ENCODE measurements at regions not wholly inside any gene's neighbourhood (a gene's known extent, or its start where the extent isn't known, plus 50 kb on each side); places are given as distances from the start of the nearest gene placed in this dataset.

GRCh38 chr12:94916663-94917062 is 86.8 kb downstream of the NDUFA12 start:
- Histone ChIP-seq H3K9me3 (ENCODE audit: low read length) (no peaks in the 10 kb centered on the region), H3K27me3 (ENCODE audit: control insufficient read depth in 1 of 2, insufficient read depth in 2 of 2, low read length in 2 of 2) (no peaks in the 10 kb centered on the region), H3K4me2 (ENCODE audit: low read depth, low read length) (no peak overlapping the region), H3K79me2 (ENCODE audit: insufficient read depth, low read length) (no peaks in the 10 kb centered on the region), H3K4me3 (replicated peaks in 1 of 3; ENCODE audit: insufficient read depth in 1 of 3, low read depth in 2 of 3, low read length in 3 of 3) (no peak overlapping the region), H3K36me3 (replicated peaks in 1 of 2; ENCODE audit: control insufficient read depth in 1 of 2, insufficient read depth in 2 of 2, low read length in 2 of 2) (no peaks in the 10 kb centered on the region), H3K27ac (ENCODE audit: extremely low read length, insufficient read depth, low read length) (no peak overlapping the region), H3K9ac (ENCODE audit: insufficient read depth, low read depth, low read length) (no peak overlapping the region), H3K4me1 (ENCODE audit: insufficient read depth, low read length) (peaks cover 17% of the 10 kb centered on the region), H4K20me1 (ENCODE audit: insufficient read depth, low read length) (no peaks in the 10 kb centered on the region), H2AFZ (ENCODE audit: low read length) (no peak overlapping the region)
- ChIA-PET CTCF (ENCODE audit: low intra/inter-chr PET ratio, low total read pairs) (no interaction called here), POLR2A (no interaction called here)
- no peak for DNase-seq (ENCODE audit: low spot score)
- FAIRE-seq, result no peak
- WGBS (ENCODE audit: low lambda C conversion rate), result 75% methylated on average over 6 of the region's 6 CpGs
- BruUV-seq (replicated peaks), result no TSS peak
- no peak for ATAC-seq
- intact Hi-C loops (cut with micrococcal nuclease; ENCODE audit: unreplicated experiment) (no loop called here), in situ Hi-C loops (cut with HindIII; ENCODE audit: extremely low pct_ligation_motif_present, low pct_unique_long_range_greater_than_20kb) (no loop called here)
- TF ChIP-seq CBX5 (CRISPR knock-in tag; IDR thresholded peaks at IDR 0.05; ENCODE audit: borderline replicate concordance) (no peak), ZNF281 (CRISPR knock-in tag; IDR thresholded peaks at IDR 0.05; ENCODE audit: borderline replicate concordance) (no peak), RFX3 (CRISPR knock-in tag; IDR thresholded peaks at IDR 0.05) (no peak), ZSCAN5A (CRISPR knock-in tag; IDR thresholded peaks at IDR 0.05; ENCODE audit: borderline replicate concordance) (no peak), ZNF230 (CRISPR knock-in tag; IDR thresholded peaks at IDR 0.05) (no peak), HNF1A (IDR thresholded peaks at IDR 0.05; ENCODE audit: low read depth) (no peak), HNF1A (CRISPR knock-in tag; IDR thresholded peaks at IDR 0.05; ENCODE audit: borderline replicate concordance) (no peak), SRY (CRISPR knock-in tag; IDR thresholded peaks at IDR 0.05) (no peak), HDAC6 (IDR thresholded peaks at IDR 0.05; ENCODE audit: low read depth, low read length) (no peak), KDM1A (CRISPR knock-in tag; IDR thresholded peaks at IDR 0.05) (no peak), ZGPAT (CRISPR knock-in tag; IDR thresholded peaks at IDR 0.05) (no peak), ZSCAN9 (CRISPR knock-in tag; IDR thresholded peaks at IDR 0.05; ENCODE audit: borderline replicate concordance) (no peak), GTF3A (CRISPR knock-in tag; conservative IDR thresholded peaks at IDR 0.05) (no peak), E2F1 (CRISPR knock-in tag; IDR thresholded peaks at IDR 0.05) (no peak)
